K562 (cell line): ENCODE measurements at regions not wholly inside any gene's neighbourhood (a gene's known extent, or its start where the extent isn't known, plus 50 kb on each side); places are given as distances from the start of the nearest gene placed in this dataset.

ENCODE experiments used
- ATAC-seq: fragments of 200-7000 bp; cut with Tn5 transposase; 3 replicates; pipeline ENCODE4 v1.9.1; 2020; ENCODE audit warnings: moderate library complexity
- BruUV-seq: library from RNA; stranded (reverse); fragments of 400-500 nt; replicated peaks from 2 replicates; lab custom pipeline; 2021; lab: Mats Ljungman, UMichigan
- CTCF ChIA-PET: fragments of 300-600 bp; formaldehyde crosslinking; extraction: SDS; loops from one replicate; lab custom pipeline; 2021; ENCODE audit warnings: low intra/inter-chr PET ratio; lab: Yijun Ruan, JAX
- POLR2A ChIA-PET: fragments of 300-600, 350-650 bp; sonication (Branson Sonifier 250); formaldehyde crosslinking; extraction: SDS; loops from one replicate; lab custom pipeline; 2021; ENCODE audit warnings: antibody characterized with exemption, inconsistent platforms; lab: Yijun Ruan, JAX
- DNase-seq, 4 experiments: peaks; one replicate each; pipeline versions ENCODE4 v3.0.0 to v3.0.0-alpha.2; 2011 to 2018; ENCODE audit warnings: low spot score in 3 of 4, mixed read lengths in 3 of 4; ENCODE audit errors: extremely low read depth in 1 of 4
- FAIRE-seq: peaks from 2 replicates; lab custom pipeline; 2011; peaks lifted over from hg19 to GRCh38; lab: Jason Lieb, UNC
- H2AFZ ChIP-seq: 2 replicates; pipeline ENCODE4 v1.6.0; 2011; ENCODE audit warnings: low read depth, low read length, control low read depth, inconsistent platforms
- H3K27ac ChIP-seq: fragments of 200-600 bp; 3 replicates; pipeline ENCODE4 v1.8.0; 2011; ENCODE audit warnings: low read depth, mild to moderate bottlenecking, control low read depth, inconsistent platforms, low read length, moderate library complexity, mixed read lengths; ENCODE audit errors: extremely low read depth
- H3K27me3 ChIP-seq, 2 experiments: fragments of 300-600 bp in 1 of 2; 2 replicates in 1 of 2; 3 replicates in 1 of 2; pipeline versions ENCODE4 v1.6.0 to v1.8.0; 2011; ENCODE audit warnings: inconsistent platforms in 2 of 2, low read length in 2 of 2, mild to moderate bottlenecking in 1 of 2, mixed read lengths in 1 of 2, moderate library complexity in 1 of 2; ENCODE audit not compliant: control insufficient read depth in 2 of 2, insufficient read depth in 2 of 2
- H3K36me3 ChIP-seq: fragments of 300-600 bp; 3 replicates; pipeline ENCODE4 v1.8.0; 2011; ENCODE audit warnings: mild to moderate bottlenecking, low read length, inconsistent platforms; ENCODE audit not compliant: control insufficient read depth, insufficient read depth
- H3K4me1 ChIP-seq, 2 experiments: fragments of 200-600 bp in 1 of 2; replicated peaks in 1 of 2; 2 replicates in 1 of 2; 3 replicates in 1 of 2; pipeline versions ENCODE4 v1.5.1 to v1.8.0; 2011; ENCODE audit warnings: inconsistent platforms in 2 of 2, low read length in 2 of 2, mild to moderate bottlenecking in 1 of 2, mixed read lengths in 1 of 2, moderate library complexity in 1 of 2; ENCODE audit not compliant: control insufficient read depth in 2 of 2, insufficient read depth in 2 of 2
- H3K4me2 ChIP-seq: 2 replicates; pipeline ENCODE4 v1.6.1; 2011; ENCODE audit warnings: low read length, control low read depth, inconsistent platforms, mixed read lengths; ENCODE audit not compliant: insufficient read depth
- H3K4me3 ChIP-seq: fragments of 200-600 bp; sonication (generic), shearing (Covaris generic); 2 replicates; pipeline ENCODE4 v1.5.1; 2016; ENCODE audit warnings: control low read depth, inconsistent platforms
- H3K79me2 ChIP-seq: fragments of 200-600 bp; 3 replicates; pipeline ENCODE4 v1.8.0; 2011; ENCODE audit warnings: low read length, inconsistent platforms; ENCODE audit not compliant: control insufficient read depth, insufficient read depth
- H3K9ac ChIP-seq, 2 experiments: 2 replicates each; pipeline versions ENCODE4 v1.6.0 to v1.6.1; 2011; ENCODE audit warnings: low read depth in 2 of 2, low read length in 2 of 2, control low read depth in 1 of 2, inconsistent platforms in 1 of 2, mild to moderate bottlenecking in 1 of 2, mixed read lengths in 1 of 2; ENCODE audit not compliant: insufficient read depth in 1 of 2
- H3K9me1 ChIP-seq: one replicate; pipeline ENCODE4 v1.6.0; 2011; ENCODE audit warnings: inconsistent platforms, mild to moderate bottlenecking, low read length, moderate library complexity; ENCODE audit not compliant: control insufficient read depth, insufficient read depth
- H3K9me3 ChIP-seq: replicated peaks from 2 replicates; pipeline ENCODE4 v1.5.1; 2011; ENCODE audit warnings: low read depth, low read length, inconsistent platforms; ENCODE audit not compliant: control insufficient read depth, insufficient read depth
- H4K20me1 ChIP-seq: replicated peaks from 2 replicates; pipeline ENCODE4 v1.6.1; 2011; ENCODE audit warnings: low read length, inconsistent platforms, mixed read lengths; ENCODE audit not compliant: control insufficient read depth, insufficient read depth
- DMBX1 ChIP-seq: fragments of 250-450 bp; sonication (Bioruptor Pico); IDR thresholded peaks from 2 replicates; pipeline ENCODE4 v1.8.0; 2022; ENCODE audit warnings: inconsistent platforms, mild to moderate bottlenecking, moderate library complexity, borderline replicate concordance
- ERF ChIP-seq: fragments of 450-650 bp; formaldehyde crosslinking; IDR thresholded peaks from 2 replicates; pipeline ENCODE4 v1.4.0; 2020; ENCODE audit warnings: mild to moderate bottlenecking, mixed read lengths
- in situ Hi-C: fragments of 300-500 bp; cut with MboI; formaldehyde crosslinking; loops from 4 replicates; pipeline ENCODE4 v1.15.0; 2018; ENCODE audit warnings: inconsistent platforms, mixed read lengths
- intact Hi-C: fragments of 100-400 bp; cut with micrococcal nuclease; formaldehyde crosslinking; loops from 2 replicates; pipeline ENCODE4 v1.14.2; 2022
- TF ChIP-seq, protein P1 (sequence below), 2 experiments: fragments of 450-650 bp; IDR thresholded peaks; 2 replicates each; pipeline ENCODE4 v1.6.1; 2016; ENCODE audit warnings: mild to moderate bottlenecking in 2 of 2, borderline replicate concordance in 1 of 2, low read depth in 1 of 2, moderate library complexity in 1 of 2

DNA sequence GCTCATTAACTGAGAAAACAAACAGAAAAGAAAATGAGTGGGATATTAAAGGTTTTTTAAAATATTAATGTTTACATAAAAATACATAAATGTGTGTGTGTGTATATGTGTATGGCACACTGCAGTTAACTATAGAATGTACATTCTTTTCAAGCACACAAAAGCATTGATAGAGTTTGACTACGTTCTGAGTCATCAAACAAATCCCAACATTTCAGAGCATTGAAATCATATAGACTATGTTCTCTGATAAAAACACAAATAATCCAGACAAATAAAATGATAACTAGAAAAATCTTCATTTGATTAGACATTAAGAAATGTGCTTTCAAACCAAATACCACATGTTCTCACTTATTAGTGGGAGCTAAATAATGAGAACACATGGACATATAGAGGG lies 84.3 kb upstream of the CELF4 start (continued):
- TF ChIP-seq, protein P1, sequence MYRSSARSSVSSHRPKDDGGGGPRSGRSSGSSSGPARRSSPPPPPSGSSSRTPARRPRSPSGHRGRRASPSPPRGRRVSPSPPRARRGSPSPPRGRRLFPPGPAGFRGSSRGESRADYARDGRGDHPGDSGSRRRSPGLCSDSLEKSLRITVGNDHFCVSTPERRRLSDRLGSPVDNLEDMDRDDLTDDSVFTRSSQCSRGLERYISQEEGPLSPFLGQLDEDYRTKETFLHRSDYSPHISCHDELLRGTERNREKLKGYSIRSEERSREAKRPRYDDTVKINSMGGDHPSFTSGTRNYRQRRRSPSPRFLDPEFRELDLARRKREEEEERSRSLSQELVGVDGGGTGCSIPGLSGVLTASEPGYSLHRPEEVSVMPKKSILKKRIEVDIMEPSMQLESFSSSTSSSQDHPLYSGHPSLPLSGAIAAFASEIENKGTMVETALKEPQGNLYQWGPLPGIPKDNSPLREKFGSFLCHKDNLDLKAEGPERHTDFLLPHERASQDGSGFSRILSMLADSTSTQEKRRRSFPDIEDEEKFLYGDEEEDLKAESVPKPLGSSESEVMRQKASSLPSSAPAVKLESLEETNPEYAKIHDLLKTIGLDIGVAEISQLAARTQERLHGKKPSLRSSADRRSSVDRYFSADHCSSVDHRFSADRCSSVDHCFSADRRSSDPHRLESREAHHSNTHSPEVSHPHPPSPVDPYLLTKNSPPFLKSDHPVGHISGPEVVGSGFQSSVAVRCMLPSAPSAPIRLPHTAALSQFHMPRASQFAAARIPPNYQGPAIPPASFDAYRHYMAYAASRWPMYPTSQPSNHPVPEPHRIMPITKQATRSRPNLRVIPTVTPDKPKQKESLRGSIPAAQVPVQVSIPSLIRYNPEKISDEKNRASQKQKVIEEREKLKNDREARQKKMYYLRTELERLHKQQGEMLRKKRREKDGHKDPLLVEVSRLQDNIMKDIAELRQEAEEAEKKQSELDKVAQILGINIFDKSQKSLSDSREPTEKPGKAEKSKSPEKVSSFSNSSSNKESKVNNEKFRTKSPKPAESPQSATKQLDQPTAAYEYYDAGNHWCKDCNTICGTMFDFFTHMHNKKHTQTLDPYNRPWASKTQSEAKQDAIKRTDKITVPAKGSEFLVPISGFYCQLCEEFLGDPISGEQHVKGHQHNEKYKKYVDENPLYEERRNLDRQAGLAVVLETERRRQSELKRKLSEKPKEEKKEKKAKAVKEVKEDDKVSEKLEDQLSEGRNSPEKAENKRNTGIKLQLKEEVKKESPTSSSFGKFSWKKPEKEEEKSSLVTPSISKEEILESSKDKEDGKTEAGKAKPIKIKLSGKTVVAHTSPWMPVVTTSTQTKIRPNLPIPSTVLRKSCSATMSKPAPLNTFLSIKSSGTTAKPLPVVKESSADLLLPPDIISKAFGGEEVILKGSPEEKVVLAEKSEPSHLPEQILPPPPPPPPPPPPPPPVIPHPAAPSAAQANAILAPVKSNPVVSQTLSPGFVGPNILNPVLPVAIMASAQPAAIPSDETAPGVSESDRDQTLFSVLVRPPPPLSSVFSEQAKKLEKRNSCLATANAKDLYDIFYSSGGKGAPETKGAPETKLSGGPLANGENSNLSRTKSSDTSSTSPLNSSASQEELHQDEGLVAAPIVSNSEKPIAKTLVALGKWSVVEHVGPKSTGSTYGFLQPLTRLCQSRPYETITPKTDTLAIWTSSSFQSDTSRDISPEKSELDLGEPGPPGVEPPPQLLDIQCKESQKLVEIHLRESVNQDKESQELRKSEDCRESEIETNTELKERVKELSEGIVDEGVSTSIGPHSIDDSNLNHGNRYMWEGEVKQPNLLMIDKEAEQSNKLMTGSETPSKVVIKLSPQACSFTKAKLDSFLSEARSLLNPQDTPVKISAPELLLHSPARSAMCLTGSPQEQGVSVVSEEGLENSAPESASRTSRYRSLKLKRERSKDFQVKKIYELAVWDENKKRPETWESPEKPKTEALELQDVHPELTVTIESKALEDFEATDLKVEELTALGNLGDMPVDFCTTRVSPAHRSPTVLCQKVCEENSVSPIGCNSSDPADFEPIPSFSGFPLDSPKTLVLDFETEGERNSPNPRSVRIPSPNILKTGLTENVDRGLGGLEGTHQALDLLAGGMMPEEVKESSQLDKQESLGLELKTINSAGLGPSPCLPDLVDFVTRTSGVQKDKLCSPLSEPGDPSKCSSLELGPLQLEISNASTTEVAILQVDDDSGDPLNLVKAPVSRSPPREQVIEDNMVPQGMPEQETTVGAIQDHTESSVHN (IDR thresholded peaks at IDR 0.05; ENCODE audit: borderline replicate concordance in 1 of 2, low read depth in 1 of 2): no peak
- TF ChIP-seq DMBX1: no peak

DNA sequence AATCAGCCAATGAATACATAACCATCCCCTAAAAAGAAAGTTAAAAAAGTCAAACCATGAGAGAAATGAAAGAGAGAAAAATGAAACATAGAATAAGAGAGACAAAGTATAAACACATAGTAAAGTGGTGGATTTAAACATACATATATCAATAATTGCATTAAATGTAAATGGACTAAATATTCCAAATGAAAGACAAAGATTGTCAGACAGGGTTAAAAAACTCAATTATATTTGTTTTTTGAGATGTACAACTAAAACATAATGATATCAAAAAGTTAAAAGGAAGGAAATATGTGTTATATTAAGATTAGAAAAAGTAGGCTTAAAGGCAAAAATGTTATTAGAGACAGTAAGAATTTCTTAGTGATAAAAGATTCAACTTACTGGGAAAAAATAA lies 83.8 kb upstream of the CELF4 start:
- Histone ChIP-seq H3K9ac (no peak overlapping the region), H2AFZ (no peak overlapping the region), H3K79me2 (no peaks in the 10 kb centered on the region), H3K36me3 (no peaks in the 10 kb centered on the region), H4K20me1 (no peaks in the 10 kb centered on the region), H3K4me1 (no peaks in the 10 kb centered on the region), H3K4me2 (no peak overlapping the region), H3K9me1 (no peaks in the 10 kb centered on the region), H3K27me3 (no peaks in the 10 kb centered on the region), H3K9me3 (no peaks in the 10 kb centered on the region), H3K27ac (no peak overlapping the region), H3K4me3 (no peak overlapping the region)
- no peak for DNase-seq
- intact Hi-C loops (no loop called here), in situ Hi-C loops (no loop called here)
- ATAC-seq: no peak
- FAIRE-seq: no peak
- ChIA-PET POLR2A (no interaction called here), CTCF (no interaction called here)
- no TSS peak for BruUV-seq
- TF ChIP-seq ERF (CRISPR knock-in tag): no peak
